Mucosa of descending colon (tissue), 3 donors: ENCODE measurements at regions not wholly inside any gene's neighbourhood (a gene's known extent, or its start where the extent isn't known, plus 50 kb on each side); places are given as distances from the start of the nearest gene placed in this dataset.
"Not testable (repeated sequence)": the region's sequence is repeated elsewhere in the genome, so short reads cannot be mapped to it uniquely, and the experiment has no call there.

ENCODE experiments used
- ATAC-seq: fragments of 200-7000 bp; cut with Tn5 transposase; one replicate; pipeline ENCODE4 v1.9.1; 2020; ENCODE audit warnings: mild to moderate bottlenecking, moderate library complexity
- DNase-seq, 3 donors: peaks; one replicate each; pipeline ENCODE4 v3.0.0-alpha.2; 2020
- H3K36me3 ChIP-seq: fragments of 200-600 bp; one replicate; pipeline ENCODE4 v1.8.0; 2021; ENCODE audit warnings: low read depth, mild to moderate bottlenecking
- H3K4me1 ChIP-seq: fragments of 200-600 bp; one replicate; pipeline ENCODE4 v1.8.0; 2021; ENCODE audit warnings: low read depth, mild to moderate bottlenecking
- H3K4me3 ChIP-seq: fragments of 200-600 bp; one replicate; pipeline ENCODE4 v1.8.0; 2021; ENCODE audit warnings: mild to moderate bottlenecking
- H3K9me3 ChIP-seq: fragments of 200-600 bp; one replicate; pipeline ENCODE4 v1.8.0; 2021; ENCODE audit warnings: mild to moderate bottlenecking
- CTCF ChIP-seq: fragments of 200-600 bp; IDR thresholded peaks from one replicate; pipeline ENCODE4 v1.8.0; 2022; ENCODE audit warnings: antibody characterized with exemption, mild to moderate bottlenecking
- intact Hi-C, 2 donors: fragments of 100-400 bp; cut with DNase I in 1 of 2; cut with micrococcal nuclease in 1 of 2; formaldehyde crosslinking; loops; one replicate each; pipeline versions ENCODE4 v1.11.0 to v1.11.1; 2022; cut with DNase I, micrococcal nuclease
- donor health status: DM: no; HTN: no; CAD: no; lungs with moderate emphysema.
- donor health status: DM: no; HTN: no; CAD: no.
- donor health status: DM: no; HTN: yes; CAD: no.

GRCh38 chr1:80531182-80531581, 1269.6 kb upstream of the ADGRL2 start:
- intact Hi-C loops, result no loop called here
- DNase-seq (no peak), ATAC-seq (no peak)
- TF ChIP-seq CTCF, result no peak
- H3K4me1 ChIP-seq, result no peaks in the 10 kb centered on the region
- no peak overlapping the region for H3K4me3 ChIP-seq
- no peaks in the 10 kb centered on the region for H3K9me3 ChIP-seq
- H3K36me3 ChIP-seq, result no peaks in the 10 kb centered on the region

GRCh38 chr1:80529546-80529945, 1271.2 kb upstream of the ADGRL2 start:
- ATAC-seq (no peak), DNase-seq (no peak)
- no peaks in the 10 kb centered on the region for H3K9me3 ChIP-seq
- no peak overlapping the region for H3K4me3 ChIP-seq
- TF ChIP-seq CTCF, result no peak
- H3K4me1 ChIP-seq, result no peaks in the 10 kb centered on the region
- no peaks in the 10 kb centered on the region for H3K36me3 ChIP-seq
- intact Hi-C loops, result no loop called here

GRCh38 chr1:80523861-80524260, 1276.9 kb upstream of the ADGRL2 start:
- TF ChIP-seq CTCF, result no peak
- intact Hi-C loops, result no loop called here
- no peak for ATAC-seq
- no peak for DNase-seq
- H3K36me3 ChIP-seq, result no peaks in the 10 kb centered on the region
- no peaks in the 10 kb centered on the region for H3K9me3 ChIP-seq
- no peaks in the 10 kb centered on the region for H3K4me1 ChIP-seq
- no peak overlapping the region for H3K4me3 ChIP-seq

- H3K4me3 ChIP-seq, intact Hi-C loops, DNase-seq, H3K36me3 ChIP-seq, H3K4me1 ChIP-seq, ATAC-seq, H3K9me3 ChIP-seq: not testable (repeated sequence)
Observed at GRCh38 chr1:80523071-80523470, 1277.7 kb upstream of the ADGRL2 start.

GRCh38 chr1:80520949-80521348, 1279.8 kb upstream of the ADGRL2 start:
- intact Hi-C loops, result no loop called here
- ATAC-seq (no peak), DNase-seq (no peak)
- Histone ChIP-seq H3K4me1 (no peaks in the 10 kb centered on the region), H3K36me3 (no peaks in the 10 kb centered on the region), H3K4me3 (no peak overlapping the region), H3K9me3 (no peaks in the 10 kb centered on the region)
- TF ChIP-seq CTCF, result no peak

- Histone ChIP-seq H3K36me3 (no peaks in the 10 kb centered on the region), H3K4me3 (no peak overlapping the region), H3K9me3 (peaks cover 2% of the 10 kb centered on the region), H3K4me1 (no peaks in the 10 kb centered on the region)
- no peak for TF ChIP-seq CTCF
- ATAC-seq (no peak), DNase-seq (no peak)
- intact Hi-C loops, result no loop called here
Observed at GRCh38 chr1:80517062-80517461, 1283.7 kb upstream of the ADGRL2 start.
